Panc1 (cell line): ENCODE measurements at regions not wholly inside any gene's neighbourhood (a gene's known extent, or its start where the extent isn't known, plus 50 kb on each side); places are given as distances from the start of the nearest gene placed in this dataset.
"Not testable (repeated sequence)": the region's sequence is repeated elsewhere in the genome, so short reads cannot be mapped to it uniquely, and the experiment has no call there.

ENCODE experiments used
- POLR2AphosphoS5 ChIP-seq: IDR thresholded peaks from 2 replicates; pipeline ENCODE4 v1.6.1; 2012; ENCODE audit warnings: mild to moderate bottlenecking, low read depth, low read length, moderate library complexity
- TCF7L2 ChIP-seq: IDR thresholded peaks from 2 replicates; pipeline ENCODE4 v1.6.1; 2011; ENCODE audit warnings: mild to moderate bottlenecking, low read depth, low read length, inconsistent platforms
- TF ChIP-seq, protein P1 (sequence below): fragments of 450-650 bp; IDR thresholded peaks from 2 replicates; pipeline ENCODE4 v1.5.1; 2017; ENCODE audit warnings: mild to moderate bottlenecking
- TF ChIP-seq, protein P2 (sequence below), 2 experiments: IDR thresholded peaks; 2 replicates each; pipeline ENCODE4 v1.6.1; 2011 to 2012; ENCODE audit warnings: low read depth in 2 of 2, control low read depth in 1 of 2, low read length in 1 of 2, mild to moderate bottlenecking in 1 of 2, moderate library complexity in 1 of 2; ENCODE audit not compliant: insufficient read depth in 1 of 2

DNA sequence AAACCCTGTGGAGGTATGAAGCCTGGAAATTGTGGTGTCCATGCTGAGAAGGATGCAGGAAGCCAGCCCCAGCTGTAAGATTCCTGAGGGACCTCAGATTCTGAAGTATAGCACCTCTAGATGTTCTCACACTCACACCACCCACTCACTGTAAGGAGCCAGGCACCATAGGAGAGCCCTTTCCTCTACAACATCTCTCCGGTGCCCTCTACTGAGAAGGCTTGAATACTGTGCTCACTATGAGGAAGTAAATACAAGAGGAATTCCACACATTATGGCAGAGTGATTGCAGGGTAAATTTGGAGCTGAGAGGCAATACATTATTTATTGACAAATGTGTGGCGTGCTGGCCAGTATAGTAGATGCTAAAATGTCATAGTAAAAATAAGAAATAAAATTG is 2414.0 kb upstream of the PCDH20 start:
- TF ChIP-seq, protein P1, sequence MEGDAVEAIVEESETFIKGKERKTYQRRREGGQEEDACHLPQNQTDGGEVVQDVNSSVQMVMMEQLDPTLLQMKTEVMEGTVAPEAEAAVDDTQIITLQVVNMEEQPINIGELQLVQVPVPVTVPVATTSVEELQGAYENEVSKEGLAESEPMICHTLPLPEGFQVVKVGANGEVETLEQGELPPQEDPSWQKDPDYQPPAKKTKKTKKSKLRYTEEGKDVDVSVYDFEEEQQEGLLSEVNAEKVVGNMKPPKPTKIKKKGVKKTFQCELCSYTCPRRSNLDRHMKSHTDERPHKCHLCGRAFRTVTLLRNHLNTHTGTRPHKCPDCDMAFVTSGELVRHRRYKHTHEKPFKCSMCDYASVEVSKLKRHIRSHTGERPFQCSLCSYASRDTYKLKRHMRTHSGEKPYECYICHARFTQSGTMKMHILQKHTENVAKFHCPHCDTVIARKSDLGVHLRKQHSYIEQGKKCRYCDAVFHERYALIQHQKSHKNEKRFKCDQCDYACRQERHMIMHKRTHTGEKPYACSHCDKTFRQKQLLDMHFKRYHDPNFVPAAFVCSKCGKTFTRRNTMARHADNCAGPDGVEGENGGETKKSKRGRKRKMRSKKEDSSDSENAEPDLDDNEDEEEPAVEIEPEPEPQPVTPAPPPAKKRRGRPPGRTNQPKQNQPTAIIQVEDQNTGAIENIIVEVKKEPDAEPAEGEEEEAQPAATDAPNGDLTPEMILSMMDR, result not testable (repeated sequence)
- not testable (repeated sequence) for TF ChIP-seq POLR2AphosphoS5, TCF7L2
- TF ChIP-seq, protein P2, sequence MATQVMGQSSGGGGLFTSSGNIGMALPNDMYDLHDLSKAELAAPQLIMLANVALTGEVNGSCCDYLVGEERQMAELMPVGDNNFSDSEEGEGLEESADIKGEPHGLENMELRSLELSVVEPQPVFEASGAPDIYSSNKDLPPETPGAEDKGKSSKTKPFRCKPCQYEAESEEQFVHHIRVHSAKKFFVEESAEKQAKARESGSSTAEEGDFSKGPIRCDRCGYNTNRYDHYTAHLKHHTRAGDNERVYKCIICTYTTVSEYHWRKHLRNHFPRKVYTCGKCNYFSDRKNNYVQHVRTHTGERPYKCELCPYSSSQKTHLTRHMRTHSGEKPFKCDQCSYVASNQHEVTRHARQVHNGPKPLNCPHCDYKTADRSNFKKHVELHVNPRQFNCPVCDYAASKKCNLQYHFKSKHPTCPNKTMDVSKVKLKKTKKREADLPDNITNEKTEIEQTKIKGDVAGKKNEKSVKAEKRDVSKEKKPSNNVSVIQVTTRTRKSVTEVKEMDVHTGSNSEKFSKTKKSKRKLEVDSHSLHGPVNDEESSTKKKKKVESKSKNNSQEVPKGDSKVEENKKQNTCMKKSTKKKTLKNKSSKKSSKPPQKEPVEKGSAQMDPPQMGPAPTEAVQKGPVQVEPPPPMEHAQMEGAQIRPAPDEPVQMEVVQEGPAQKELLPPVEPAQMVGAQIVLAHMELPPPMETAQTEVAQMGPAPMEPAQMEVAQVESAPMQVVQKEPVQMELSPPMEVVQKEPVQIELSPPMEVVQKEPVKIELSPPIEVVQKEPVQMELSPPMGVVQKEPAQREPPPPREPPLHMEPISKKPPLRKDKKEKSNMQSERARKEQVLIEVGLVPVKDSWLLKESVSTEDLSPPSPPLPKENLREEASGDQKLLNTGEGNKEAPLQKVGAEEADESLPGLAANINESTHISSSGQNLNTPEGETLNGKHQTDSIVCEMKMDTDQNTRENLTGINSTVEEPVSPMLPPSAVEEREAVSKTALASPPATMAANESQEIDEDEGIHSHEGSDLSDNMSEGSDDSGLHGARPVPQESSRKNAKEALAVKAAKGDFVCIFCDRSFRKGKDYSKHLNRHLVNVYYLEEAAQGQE (IDR thresholded peaks at IDR 0.05; ENCODE audit: insufficient read depth in 1 of 2, low read depth in 2 of 2, low read length in 1 of 2), result not testable (repeated sequence)
